ENCODE measurements at regions not wholly inside any gene's neighbourhood (a gene's known extent, or its start where the extent isn't known, plus 50 kb on each side); places are given as distances from the start of the nearest gene placed in this dataset.

DNA sequence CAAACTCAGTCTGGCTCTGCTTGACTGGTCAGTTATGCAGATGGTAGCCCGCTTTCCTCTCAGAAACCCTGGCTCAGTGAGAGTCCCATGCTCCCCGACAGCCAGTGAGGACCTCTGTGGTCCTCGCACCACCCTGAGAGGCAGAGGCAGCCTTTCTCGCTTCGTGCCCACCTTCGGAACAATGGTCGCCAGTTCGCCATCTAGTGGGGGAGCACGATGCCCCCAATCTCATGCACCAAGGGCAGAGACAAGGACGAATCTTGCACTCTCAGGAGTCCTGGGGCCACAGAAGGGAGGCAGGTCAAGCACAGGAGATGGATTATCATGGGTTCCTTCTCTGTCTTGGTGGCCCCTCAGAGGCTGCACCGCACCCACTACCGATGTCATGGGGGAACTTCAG is 75.2 kb downstream of the RHCG start:
- DNase-seq (ENCODE audit: low read depth in 4 of 4, low spot score in 1 of 4): no peak

DNA sequence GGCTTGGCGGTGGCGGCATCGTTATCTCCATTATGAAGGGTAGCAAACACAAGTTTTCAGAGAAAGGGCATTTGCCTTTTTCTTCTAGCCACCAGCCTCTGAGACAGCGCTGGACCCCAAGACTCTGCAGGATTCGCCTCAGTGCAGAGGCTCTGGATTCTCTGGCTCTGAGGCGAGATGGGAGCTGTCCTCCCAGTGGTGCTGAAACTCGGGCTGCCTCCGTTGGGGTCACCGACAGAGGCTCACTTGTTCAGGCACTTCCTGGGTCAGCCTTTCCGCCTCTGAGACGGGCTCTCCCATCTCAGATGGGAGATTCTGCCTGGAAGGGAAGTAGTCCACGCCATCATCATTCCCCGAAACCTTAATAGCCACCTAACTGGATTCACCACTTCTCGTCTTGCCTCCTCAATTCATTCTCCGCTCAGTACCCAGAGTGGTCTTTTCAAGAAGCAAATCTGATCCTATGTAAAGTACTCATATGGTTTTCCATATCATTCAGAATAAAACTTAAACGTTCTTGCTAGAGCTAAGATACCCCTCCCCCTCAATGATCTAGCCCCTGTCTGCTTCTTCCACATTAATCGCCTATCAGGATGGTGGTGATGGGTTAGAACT is 76.9 kb downstream of the RHCG start:
- DNase-seq (ENCODE audit: low read depth in 4 of 4, low spot score in 1 of 4): no peak

DNA sequence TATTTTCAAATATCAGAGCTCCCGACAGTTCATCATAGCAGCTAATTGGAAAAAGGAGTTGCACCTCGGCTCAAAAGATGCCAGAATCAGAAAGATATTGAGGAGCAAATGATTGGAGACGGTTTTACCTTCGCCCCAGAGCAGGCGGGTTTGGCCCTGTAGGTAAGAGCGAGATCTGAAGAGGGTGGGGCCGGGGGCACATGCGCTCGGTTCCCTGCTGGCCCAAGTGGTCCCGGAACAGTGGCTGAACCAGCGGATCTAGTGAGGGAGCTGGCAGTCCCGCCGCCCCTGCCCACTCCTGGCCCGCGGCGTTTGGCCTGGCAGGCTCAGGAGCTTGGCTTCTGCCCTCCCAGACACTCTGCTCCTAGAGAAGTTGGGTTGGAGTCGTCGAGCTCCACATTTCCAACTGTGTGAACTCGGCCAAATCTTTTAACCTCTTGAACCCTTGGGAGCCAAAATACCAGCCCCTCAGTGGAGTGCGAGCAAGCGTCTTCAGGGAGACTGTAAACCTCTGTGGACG is 79.1 kb downstream of the RHCG start:
- no peak for DNase-seq (ENCODE audit: low read depth in 4 of 4, low spot score in 1 of 4)

DNA sequence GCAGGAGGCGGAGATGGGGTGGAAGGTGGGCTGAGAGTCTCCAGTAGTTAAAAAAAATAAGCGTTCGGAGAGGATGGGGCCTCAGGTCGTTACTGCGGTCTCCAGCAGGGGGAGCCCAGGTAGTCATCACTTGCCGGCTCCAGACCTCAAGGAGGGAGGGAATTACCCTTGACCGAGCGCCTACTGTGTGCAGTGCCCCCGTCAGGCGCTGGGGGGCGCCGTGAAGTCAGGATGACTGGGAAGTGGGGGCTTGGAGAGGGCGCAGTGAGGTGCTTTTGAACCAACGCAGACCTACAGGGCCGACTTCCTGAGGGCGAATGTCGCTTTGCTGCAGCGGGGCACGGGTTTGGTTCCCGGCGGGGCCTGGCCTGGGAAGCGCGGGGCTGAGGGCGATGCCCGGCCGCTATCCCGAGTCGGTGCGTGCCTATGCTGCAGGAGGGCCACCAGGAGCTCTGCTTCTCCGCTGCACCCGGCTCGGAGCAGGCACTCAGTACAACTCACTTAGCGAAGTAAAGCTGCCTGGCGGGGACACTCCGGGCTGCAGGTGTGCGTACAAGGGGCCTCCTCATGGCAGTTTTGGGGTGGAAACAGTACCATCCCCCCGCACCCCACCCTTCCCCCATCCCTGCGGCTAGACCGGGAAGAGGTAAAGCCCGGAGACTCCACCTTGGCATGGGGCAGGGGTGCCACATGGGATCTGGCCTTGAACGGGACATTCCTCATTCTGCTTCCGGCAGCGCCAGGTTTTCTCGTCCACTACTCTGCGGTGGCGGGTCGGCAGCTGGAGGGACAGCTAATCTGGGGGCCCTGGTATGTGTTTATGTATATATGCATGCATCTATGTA is 79.8 kb downstream of the RHCG start:
- peak; percentile 38 to 73 (median 62) for DNase-seq (ENCODE audit: low read depth in 4 of 4, low spot score in 1 of 4)

DNA sequence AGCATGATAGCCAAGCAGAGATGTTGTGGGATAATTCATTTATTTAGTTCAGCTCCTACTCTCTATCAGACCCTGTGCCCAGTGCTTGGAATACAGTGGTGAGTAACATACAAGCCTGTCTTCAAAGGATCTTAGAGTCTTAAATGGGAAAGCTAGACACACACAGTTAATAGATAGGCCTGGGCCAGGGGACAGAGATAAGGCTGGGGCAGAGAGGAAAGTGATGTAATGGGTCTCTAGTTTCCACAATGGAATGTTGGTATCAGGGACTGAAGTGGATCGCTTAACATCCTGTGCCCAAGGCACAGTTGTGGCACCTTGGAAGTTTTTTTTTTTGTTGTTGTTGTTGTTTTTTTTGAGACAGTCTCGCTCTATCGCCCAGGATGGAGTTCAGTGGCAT is 79.9 kb upstream of the POLG start:
- no peak for DNase-seq (ENCODE audit: low read depth in 4 of 4, low spot score in 1 of 4)

DNA sequence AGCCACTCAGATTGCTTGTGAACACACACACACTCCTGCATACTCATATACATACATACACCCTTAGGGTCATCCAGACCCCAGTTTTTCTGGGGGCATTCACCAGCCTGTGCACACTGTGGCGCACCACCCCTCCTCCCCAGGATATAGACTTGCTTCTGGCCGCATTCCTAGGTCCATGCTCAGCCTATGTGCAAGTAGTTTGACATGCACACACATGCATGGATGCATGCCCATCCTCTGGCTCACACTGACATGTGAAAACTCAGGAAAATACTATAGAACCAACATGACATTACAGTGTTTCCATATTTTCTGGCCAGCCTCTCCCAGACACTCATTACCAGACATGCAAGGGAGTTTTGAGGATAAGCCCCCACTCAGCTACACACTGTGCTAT is 79.3 kb upstream of the POLG start:
- DNase-seq (ENCODE audit: low read depth in 4 of 4, low spot score in 1 of 4): no peak

DNA sequence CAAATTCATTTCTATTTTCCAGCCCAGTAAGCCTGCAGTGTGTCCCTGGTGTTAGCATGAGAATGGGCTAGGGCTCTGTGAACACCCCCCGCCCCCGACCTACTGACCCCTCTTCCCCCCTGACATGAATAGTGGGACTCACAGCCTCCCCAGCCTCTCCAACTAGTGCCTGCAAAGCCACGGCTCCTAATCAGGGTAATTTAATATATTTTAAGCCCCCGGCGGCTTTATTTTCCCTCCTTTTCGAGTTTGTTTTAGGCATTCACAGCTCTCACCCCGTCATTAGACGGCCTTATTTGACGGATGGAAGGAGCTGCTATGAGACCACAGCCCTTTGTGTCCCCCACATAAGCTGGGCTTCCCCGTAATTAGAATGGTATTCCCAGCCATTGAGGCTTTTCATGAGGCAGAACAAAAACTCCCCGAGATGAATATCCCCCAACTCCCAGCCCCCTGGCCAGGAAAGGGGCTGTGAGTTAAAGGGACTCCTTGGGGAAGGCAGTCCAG is 78.3 kb upstream of the POLG start:
- no peak for DNase-seq (ENCODE audit: low read depth in 4 of 4, low spot score in 1 of 4)

DNA sequence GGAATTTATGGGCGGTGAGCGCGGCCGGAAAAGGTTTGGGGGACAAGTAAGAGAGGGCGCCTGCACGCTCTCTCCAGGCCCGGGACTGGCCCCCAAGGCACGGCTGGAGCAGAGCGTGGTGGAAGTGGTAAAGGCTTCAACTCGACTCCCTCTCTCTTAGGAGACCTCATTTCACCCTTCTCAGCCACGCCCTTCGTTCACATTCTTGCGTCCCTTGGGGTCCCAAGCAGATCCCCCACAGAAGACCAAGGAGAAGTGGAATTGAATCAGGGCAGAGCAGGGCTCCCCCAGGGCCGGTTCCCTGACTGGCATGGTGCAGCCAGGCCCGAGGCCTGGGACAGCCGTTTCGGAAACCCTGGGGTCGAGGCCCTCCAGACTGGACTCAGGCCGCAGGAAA is 75.4 kb upstream of the POLG start:
- DNase-seq (ENCODE audit: low read depth in 4 of 4, low spot score in 1 of 4): no peak

DNA sequence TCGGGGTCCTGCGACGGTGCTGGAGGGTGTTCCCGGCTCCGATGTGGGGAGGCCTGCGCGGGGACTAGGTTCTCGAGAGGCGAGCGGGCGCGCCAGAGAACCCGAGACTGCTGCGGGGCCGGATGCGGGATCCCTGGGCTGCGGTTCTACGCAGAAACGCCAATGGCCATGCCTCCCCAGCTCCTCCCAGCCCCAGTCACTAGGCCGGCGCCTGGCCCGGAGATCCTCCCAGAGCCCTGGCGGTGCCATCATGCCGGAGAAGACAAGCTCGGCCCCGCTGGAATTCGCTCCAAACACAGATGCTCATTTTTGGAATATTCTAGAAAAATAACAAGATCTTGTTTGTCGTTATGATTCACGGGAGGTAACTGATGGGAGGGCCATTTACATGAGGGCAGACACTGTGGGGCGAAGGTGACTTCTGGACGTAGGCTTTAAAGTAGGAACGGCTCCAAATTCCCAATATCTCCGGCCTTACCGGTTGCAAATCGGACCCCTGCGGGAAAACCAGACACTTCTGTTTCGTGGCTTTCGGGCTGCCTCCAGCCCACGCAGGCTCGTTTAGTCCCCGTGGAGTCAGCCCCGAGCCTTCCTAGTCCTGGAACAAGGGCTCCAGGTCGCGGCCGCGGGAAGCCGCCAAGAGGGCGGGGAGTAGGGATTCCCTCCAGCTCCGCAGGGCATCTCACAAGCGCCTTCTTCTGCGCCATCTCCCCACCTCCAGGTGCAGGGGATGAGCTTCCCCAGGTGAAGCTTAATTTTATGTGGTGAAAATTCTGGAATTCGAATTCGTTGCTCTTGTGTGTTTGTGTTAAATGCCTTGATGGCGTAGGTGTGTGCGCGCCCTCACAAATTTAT is 74.8 kb upstream of the POLG start:
- no peak for DNase-seq (ENCODE audit: low read depth in 4 of 4, low spot score in 1 of 4)

DNA sequence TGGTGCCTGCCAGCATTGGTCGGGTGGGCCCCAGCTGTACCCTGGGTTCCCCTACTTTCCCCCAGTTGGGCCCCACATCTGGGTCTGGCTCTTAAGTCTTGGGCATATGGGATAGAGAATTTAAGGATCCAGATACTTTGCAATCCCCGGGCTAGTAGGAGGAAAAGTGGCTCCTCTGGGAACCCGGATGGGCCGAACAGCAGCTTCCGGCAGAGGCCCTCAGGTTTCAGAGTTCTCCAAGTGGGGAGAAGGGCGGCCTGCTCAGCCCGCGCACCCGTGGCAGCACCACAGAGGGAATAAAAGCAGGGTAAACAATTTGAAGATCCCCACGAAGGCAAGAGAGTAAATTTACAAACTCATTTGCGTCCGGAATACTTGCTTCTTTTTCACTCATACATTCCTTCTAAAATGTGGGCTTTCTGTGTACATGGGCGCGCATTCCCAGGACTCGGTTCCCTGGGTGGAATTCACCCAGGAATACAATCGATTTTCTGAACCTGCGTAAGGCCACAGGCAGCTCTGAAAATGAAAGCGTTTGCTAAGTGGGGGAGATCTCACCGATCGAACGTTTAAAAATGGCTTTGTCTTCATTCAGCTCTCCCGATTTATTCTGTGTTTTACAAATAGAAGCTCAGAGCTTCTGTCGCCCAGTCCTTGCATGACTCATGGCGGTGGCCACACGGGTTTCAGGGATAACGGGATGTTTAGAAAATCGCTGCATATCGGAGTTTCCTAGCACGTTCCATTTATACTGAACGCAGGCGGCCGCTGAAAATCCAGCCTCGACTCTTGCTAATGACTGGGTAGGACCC is 74.0 kb upstream of the POLG start:
- DNase-seq (ENCODE audit: low read depth in 4 of 4, low spot score in 1 of 4): no peak

DNA sequence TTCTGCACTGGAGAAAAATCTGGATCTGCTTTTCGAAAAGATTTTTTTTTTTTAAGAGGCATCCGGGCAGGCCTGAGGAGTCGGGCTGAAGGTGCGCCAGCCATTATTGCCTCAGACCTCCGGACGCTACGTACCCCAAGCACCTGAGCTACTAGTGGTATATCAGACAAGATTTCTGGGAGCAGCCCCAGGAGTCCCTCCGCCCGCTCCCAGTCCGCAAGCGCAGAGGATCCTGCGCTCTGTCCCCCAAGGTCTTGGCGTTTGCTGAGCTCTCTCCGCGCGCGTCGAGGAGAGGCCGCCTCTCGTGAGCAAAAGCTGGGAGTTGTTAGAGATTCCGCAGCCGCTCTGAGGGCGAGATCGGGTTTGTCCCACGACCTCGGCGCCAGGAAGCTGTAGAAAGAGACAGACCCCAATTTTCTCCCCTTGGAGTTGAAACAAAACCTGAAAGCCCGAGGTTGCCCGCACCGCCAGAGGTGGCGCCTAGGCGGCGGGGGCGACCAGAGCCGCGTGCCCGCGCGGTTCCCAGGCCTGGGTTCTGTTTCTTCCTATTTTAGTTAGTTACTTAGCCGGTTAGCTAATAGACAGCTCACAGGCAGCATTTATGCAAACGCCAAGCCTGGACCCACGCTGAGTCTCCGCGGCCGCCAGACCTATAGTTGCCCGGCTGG is 72.5 kb upstream of the POLG start:
- DNase-seq (ENCODE audit: low read depth in 4 of 4, low spot score in 1 of 4): no peak

DNA sequence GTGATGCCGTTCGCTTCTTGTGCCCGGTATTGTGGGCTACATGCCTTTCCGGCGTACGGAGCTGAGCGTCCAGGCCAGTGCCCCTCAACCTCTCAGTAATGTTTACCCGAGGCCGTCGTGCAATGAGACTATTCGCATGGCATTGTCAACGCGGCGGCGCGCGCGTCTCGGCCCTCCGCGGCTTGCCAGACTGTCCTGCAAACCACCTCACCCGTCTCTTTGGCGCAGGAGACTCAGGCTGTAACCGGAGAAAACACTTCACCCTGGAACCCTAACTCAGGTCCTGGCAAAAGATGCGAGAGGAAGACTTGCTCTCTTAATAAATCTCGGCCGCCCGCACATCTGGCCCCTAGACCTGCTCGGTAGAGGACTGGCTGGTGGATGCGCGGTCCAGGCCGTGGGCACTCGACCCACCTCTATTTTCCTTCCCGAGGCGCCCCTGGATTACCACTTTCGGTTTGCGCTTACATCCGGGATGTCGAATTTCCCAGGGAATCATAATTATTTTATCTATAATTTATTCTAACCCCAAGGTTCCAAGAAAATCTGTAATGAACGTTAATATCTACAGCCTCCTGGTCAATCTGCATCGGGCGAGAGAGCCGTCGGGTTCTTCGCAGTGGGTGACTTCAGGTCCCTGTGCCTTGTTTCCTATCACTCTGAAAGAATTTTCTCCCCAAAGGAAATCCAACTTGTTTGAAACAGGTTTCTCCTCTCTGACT is 71.8 kb upstream of the POLG start:
- DNase-seq (ENCODE audit: low read depth in 4 of 4, low spot score in 1 of 4): no peak

DNA sequence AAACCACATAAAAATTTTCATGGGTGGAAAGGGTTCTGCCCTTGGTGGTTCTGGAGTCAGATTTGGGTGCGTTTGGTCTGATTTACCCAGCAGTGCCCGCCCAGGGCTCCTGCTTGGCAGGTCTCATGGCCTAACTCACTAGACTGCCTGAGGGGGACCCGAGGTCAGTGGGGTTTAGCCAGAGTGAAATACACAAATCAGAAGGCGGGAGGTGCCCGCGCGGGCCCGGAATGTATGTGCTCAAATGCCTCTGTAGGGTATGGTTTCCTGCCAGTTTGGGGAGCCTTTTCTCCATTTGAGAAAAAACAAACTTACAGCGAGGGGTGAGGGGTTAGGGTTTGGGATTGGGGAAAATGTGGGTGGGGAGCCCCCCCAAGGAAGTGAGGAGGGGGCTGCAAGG is 70.9 kb upstream of the POLG start:
- no peak for DNase-seq (ENCODE audit: low read depth in 4 of 4, low spot score in 1 of 4)

DNA sequence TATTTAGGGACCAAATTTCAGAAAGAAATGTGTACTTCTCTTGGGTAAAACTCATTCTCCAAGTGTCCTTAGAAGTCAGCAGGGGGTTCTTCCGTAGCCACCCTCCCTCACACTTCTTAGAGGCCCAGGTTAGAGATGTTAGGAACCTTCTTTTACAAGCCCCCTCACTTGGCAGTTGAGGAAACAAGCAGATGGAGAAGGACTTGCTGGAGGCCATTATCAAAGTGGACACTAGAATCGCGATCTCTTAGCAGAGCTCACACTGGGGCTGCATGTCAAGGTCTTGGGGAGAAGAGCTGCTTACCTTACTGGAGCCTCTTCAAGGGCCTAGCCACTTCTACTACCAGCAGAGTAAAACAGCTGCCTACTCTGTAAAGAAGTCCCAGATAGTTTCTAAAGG is 69.4 kb upstream of the POLG start:
- DNase-seq (ENCODE audit: low read depth in 4 of 4, low spot score in 1 of 4): no peak

DNA sequence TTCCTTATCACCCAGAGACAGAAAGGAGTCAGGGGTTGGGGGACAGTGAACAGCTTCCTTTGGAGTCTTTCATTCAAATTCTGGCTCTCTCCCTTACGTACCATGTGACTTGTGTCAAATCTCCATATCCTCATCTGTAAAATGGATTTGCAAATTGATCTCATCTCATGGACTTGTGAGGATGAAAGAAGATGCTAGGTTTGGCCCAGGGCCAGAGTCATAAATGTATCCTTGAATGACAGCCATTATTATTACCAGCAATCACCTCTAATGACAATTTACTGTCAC is 67.8 kb upstream of the POLG start:
- DNase-seq (ENCODE audit: low read depth in 4 of 4, low spot score in 1 of 4): no peak

DNA sequence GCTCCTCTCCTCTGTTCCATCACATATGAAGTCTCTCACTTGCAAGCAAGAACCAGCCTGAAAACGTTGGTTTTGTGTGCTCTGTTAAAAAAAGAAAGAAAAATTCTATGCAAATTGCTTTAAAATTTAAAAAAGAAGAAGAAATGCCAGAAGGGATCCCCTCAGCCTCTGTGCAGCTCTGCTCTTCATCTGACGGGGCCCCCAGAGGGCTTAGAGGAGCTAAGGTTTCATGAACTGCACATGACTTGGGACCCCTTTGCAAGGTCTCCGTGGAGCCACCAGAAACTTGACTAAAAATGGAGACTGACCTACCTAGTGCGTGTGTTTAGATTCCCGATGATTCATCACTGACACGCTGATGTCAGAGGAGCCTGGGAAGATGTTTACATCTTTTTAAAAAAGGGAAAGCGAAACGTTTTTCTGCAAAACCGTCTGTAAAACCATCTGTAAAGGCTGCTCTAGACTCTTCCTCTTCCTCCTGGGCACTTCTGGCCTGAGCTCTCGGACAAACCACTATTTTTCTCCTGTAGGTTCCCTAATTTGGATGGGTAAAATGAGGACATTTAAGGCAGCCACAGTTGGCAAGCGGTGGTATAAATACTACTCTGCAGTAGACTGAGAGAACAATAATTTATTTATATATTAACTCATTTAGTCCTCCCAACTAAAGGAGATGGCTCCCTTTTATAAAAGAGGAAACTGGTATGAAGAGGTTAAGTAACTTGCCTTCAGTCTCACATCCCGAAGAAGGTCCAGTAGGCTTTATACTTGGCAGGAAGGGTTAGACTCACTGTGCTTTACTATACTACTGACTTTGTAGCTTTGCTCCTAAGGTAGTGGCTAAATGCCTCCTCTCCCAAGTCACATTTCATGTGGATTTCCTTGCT is 67.2 kb upstream of the POLG start:
- no peak for DNase-seq (ENCODE audit: low read depth in 4 of 4, low spot score in 1 of 4)

DNA sequence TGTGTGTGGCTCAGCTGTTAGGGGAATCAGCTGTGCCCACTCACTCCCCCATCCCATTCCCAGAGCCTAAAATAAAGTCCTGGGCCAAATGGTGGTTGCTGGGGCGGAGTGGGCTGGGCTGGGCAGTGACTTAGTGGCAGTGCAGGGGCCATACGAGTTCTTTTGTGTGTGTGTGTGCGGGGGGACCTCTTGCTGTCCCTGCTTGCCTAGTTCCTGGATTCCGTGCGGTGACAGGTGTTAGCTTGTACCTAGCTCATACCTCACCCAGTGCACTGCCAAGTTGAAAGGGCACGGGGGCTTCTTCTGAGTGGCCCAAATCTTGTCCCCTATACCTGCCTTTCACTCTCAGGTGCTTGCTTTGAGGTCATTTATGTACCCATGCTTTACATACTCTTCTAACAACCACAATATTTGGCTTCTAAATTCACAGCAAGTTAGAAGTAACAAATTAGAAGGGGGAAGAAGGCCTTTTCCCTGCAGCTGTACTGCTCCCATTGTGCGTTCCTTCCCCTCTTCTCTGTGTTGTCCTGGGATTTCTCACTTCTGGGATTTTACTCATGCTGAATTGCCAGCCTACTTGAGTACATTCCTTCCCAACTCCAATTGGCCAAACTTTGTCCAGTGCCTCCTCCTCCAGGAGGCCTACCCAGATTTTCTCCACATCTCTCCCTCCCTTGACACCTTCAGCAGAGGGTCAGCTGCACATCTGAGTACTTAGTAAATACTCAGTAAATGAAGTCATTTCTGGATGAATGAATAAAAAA is 66.3 kb upstream of the POLG start:
- DNase-seq (ENCODE audit: low read depth in 4 of 4, low spot score in 1 of 4): no peak

Measured in stimulated activated CD4-positive, alpha-beta T cell treated with anti-CD3 and anti-CD28 coated beads, Interleukin-1b, Interleukin-23, amount 100 ng/mL, for 24 hours (primary cell).